Neural progenitor cell (in vitro differentiated cells): ENCODE measurements at regions not wholly inside any gene's neighbourhood (a gene's known extent, or its start where the extent isn't known, plus 50 kb on each side); places are given as distances from the start of the nearest gene placed in this dataset.

Source experiments
- DNase-seq: peaks from one replicate; pipeline ENCODE4 v3.0.0-alpha.2; 2016; ENCODE audit warnings: low spot score
- H2AFZ ChIP-seq: fragments of 200-600 bp; sonication (generic); replicated peaks from 2 replicates; pipeline ENCODE4 v1.6.1; 2016; ENCODE audit warnings: antibody characterized with exemption
- H3F3A ChIP-seq: fragments of 200-600 bp; sonication (generic); 2 replicates; pipeline ENCODE4 v1.6.1; 2016; ENCODE audit warnings: antibody characterized with exemption, low read depth
- H3K27ac ChIP-seq: fragments of 200-600 bp; sonication (generic); 2 replicates; pipeline ENCODE4 v1.5.1; 2016; ENCODE audit warnings: mild to moderate bottlenecking
- H3K27me3 ChIP-seq: fragments of 200-600 bp; sonication (generic); 2 replicates; pipeline ENCODE4 v1.6.1; 2016; ENCODE audit warnings: mild to moderate bottlenecking, moderate library complexity
- H3K36me3 ChIP-seq: fragments of 200-600 bp; sonication (generic); 2 replicates; pipeline ENCODE4 v1.5.1; 2016
- H3K4me1 ChIP-seq: fragments of 200-600 bp; sonication (generic); 2 replicates; pipeline ENCODE4 v1.6.1; 2016; ENCODE audit warnings: mixed run types
- H3K4me2 ChIP-seq: fragments of 200-600 bp; sonication (generic); 2 replicates; pipeline ENCODE4 v1.6.1; 2016
- H3K4me3 ChIP-seq: fragments of 200-600 bp; sonication (generic); 2 replicates; pipeline ENCODE4 v1.5.1; 2016
- H3K79me2 ChIP-seq: fragments of 200-600 bp; sonication (generic); 2 replicates; pipeline ENCODE4 v1.6.1; 2016; ENCODE audit warnings: low read depth
- H3K9ac ChIP-seq: fragments of 200-600 bp; sonication (generic); 2 replicates; pipeline ENCODE4 v1.6.1; 2016
- H3K9me3 ChIP-seq: fragments of 200-600 bp; sonication (generic); 2 replicates; pipeline ENCODE4 v1.5.1; 2016; ENCODE audit warnings: low read depth
- H4K20me1 ChIP-seq: fragments of 200-600 bp; sonication (generic); 2 replicates; pipeline ENCODE4 v1.6.1; 2016; ENCODE audit warnings: low read depth
- H3K27ac Mint-ChIP-seq: 3 replicates; pipeline ENCODE4 v1.8.0; 2021; ENCODE audit warnings: mixed read lengths
- H3K27me3 Mint-ChIP-seq: 2 replicates; pipeline ENCODE4 v1.8.0; 2022; ENCODE audit warnings: low read depth, mild to moderate bottlenecking, inconsistent platforms, moderate library complexity, mixed read lengths; ENCODE audit not compliant: insufficient read depth
- H3K36me3 Mint-ChIP-seq: 3 replicates; pipeline ENCODE4 v1.8.0; 2021; ENCODE audit warnings: mixed read lengths
- H3K4me1 Mint-ChIP-seq: 3 replicates; pipeline ENCODE4 v1.8.0; 2021; ENCODE audit warnings: mixed read lengths
- H3K4me3 Mint-ChIP-seq: 3 replicates; pipeline ENCODE4 v1.8.0; 2021; ENCODE audit warnings: mild to moderate bottlenecking, moderate library complexity, mixed read lengths
- H3K9me3 Mint-ChIP-seq: 3 replicates; pipeline ENCODE4 v1.8.0; 2020; ENCODE audit warnings: mixed read lengths
- CTCF ChIP-seq: fragments of 200-600 bp; sonication (generic); IDR thresholded peaks from 2 replicates; pipeline ENCODE4 v1.5.1; 2017; ENCODE audit warnings: antibody characterized with exemption, mild to moderate bottlenecking
- EZH2 ChIP-seq: fragments of 200-600 bp; sonication (generic); IDR thresholded peaks from 2 replicates; pipeline ENCODE4 v1.6.1; 2017; ENCODE audit warnings: antibody characterized with exemption, mild to moderate bottlenecking, moderate library complexity
- EZH2phosphoT487 ChIP-seq: fragments of 200-600 bp; sonication (generic); IDR thresholded peaks from 2 replicates; pipeline ENCODE4 v1.6.1; 2017; ENCODE audit warnings: antibody characterized with exemption

DNA sequence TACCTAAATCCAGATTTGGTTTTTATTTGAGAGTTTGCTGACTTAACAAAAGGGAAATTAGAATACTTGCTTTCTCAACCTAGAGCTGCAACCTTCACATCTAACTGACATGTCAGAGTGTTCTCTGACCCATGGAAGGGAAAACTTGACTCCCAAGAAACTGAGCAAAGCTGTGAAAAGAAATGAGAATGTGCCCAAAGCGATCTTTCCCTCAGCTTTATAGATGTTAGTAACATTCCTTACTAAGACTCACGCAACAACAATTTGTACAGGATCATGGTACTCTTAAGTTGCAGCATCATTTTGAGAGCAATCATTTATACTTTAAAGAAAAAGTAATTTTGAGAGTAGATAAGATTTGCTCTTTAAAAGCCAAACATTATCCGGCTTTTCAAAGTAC is 117.0 kb upstream of the FBXL7 start:
- H3K9me3 Mint-ChIP-seq = peaks cover 3% of the 10 kb centered on the region
- peaks cover 10% of the 10 kb centered on the region for H3K4me1 Mint-ChIP-seq

GRCh38 chr5:15377573-15378340 is 122.2 kb upstream of the FBXL7 start:
- Histone ChIP-seq H3K9me3 (peaks cover 5% of the 10 kb centered on the region), H3K27ac (no peak overlapping the region)
- no peak for DNase-seq

More for the DNA sequence above, 117.0 kb upstream of the FBXL7 start:
- Histone ChIP-seq H3K27ac (no peak overlapping the region), H3K36me3 (no peaks in the 10 kb centered on the region), H3K4me3 (no peak overlapping the region), H2AFZ (no peak overlapping the region), H3F3A (no peaks in the 10 kb centered on the region), H3K9me3 (peaks cover 5% of the 10 kb centered on the region), H3K4me2 (no peak overlapping the region), H4K20me1 (no peaks in the 10 kb centered on the region), H3K9ac (no peak overlapping the region), H3K79me2 (no peaks in the 10 kb centered on the region), H3K27me3 (no peaks in the 10 kb centered on the region), H3K4me1 (no peaks in the 10 kb centered on the region)
- Mint-ChIP-seq H3K4me3 (no peak overlapping the region), H3K27ac (no peak overlapping the region), H3K27me3 (peaks cover 7% of the 10 kb centered on the region), H3K36me3 (no peaks in the 10 kb centered on the region)
- TF ChIP-seq EZH2 = no peak
- TF ChIP-seq EZH2phosphoT487 = no peak
- TF ChIP-seq CTCF = no peak
- no peak for DNase-seq

GRCh38 chr5:15376803-15377202 is 123.2 kb upstream of the FBXL7 start:
- Histone ChIP-seq H3K27ac (no peak overlapping the region), H3K79me2 (no peaks in the 10 kb centered on the region), H4K20me1 (no peaks in the 10 kb centered on the region), H3K9me3 (no peaks in the 10 kb centered on the region), H3K27me3 (no peaks in the 10 kb centered on the region), H3K36me3 (no peaks in the 10 kb centered on the region), H3F3A (no peaks in the 10 kb centered on the region), H2AFZ (no peak overlapping the region), H3K4me2 (no peak overlapping the region), H3K4me1 (no peaks in the 10 kb centered on the region), H3K9ac (no peak overlapping the region), H3K4me3 (no peak overlapping the region)
- Mint-ChIP-seq H3K4me1 (peaks cover 2% of the 10 kb centered on the region), H3K4me3 (no peak overlapping the region), H3K9me3 (peaks cover 2% of the 10 kb centered on the region), H3K27ac (no peak overlapping the region), H3K27me3 (peaks cover 10% of the 10 kb centered on the region), H3K36me3 (no peaks in the 10 kb centered on the region)
- TF ChIP-seq EZH2phosphoT487 = no peak
- TF ChIP-seq EZH2 = no peak
- no peak for TF ChIP-seq CTCF
- no peak for DNase-seq

More at GRCh38 chr5:15377573-15378340, 122.2 kb upstream of the FBXL7 start:
- H3F3A ChIP-seq = no peaks in the 10 kb centered on the region
- H3K36me3 ChIP-seq = no peaks in the 10 kb centered on the region
- Mint-ChIP-seq H3K4me1 (peaks cover 2% of the 10 kb centered on the region), H3K9me3 (peaks cover 2% of the 10 kb centered on the region), H3K27me3 (peaks cover 10% of the 10 kb centered on the region), H3K36me3 (no peaks in the 10 kb centered on the region), H3K4me3 (no peak overlapping the region), H3K27ac (no peak overlapping the region)
- H2AFZ ChIP-seq = no peak overlapping the region
- no peaks in the 10 kb centered on the region for H3K79me2 ChIP-seq
- no peak for TF ChIP-seq EZH2
- no peak for TF ChIP-seq EZH2phosphoT487
- no peak overlapping the region for H3K4me3 ChIP-seq
- no peaks in the 10 kb centered on the region for H3K4me1 ChIP-seq
- no peaks in the 10 kb centered on the region for H4K20me1 ChIP-seq
- no peaks in the 10 kb centered on the region for H3K27me3 ChIP-seq
- H3K9ac ChIP-seq = no peak overlapping the region
- H3K4me2 ChIP-seq = no peak overlapping the region

DNA sequence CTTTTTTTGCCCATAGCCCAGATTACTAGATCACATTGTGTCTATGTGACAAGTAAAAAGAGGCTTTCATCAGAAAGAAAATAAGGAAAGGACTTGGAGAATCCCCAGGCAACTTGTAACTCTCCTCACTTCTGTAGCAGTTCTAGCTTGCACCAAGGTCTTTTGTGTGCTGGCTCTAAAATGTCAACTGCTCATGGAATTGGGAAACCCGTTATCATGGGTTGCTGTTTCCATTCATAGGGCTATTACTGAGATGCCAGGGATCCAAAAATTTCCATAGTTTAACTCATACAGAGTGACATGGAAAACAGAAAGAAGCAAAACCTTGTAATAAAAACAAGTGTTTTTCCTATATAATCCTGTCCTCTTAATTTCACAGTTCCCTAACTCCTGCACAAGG is 123.9 kb upstream of the FBXL7 start:
- no peak overlapping the region for H3K4me3 ChIP-seq
- H3K9me3 ChIP-seq = no peaks in the 10 kb centered on the region
- no peak overlapping the region for H3K9ac ChIP-seq
- no peaks in the 10 kb centered on the region for H3K36me3 ChIP-seq
- no peaks in the 10 kb centered on the region for H3K79me2 ChIP-seq
- Mint-ChIP-seq H3K27me3 (peaks cover 7% of the 10 kb centered on the region), H3K27ac (no peak overlapping the region), H3K4me1 (peaks cover 2% of the 10 kb centered on the region), H3K36me3 (no peaks in the 10 kb centered on the region), H3K4me3 (no peak overlapping the region), H3K9me3 (peaks cover 2% of the 10 kb centered on the region)
- no peaks in the 10 kb centered on the region for H3K27me3 ChIP-seq
- H3K27ac ChIP-seq = no peak overlapping the region
- H3K4me2 ChIP-seq = no peak overlapping the region
- no peaks in the 10 kb centered on the region for H4K20me1 ChIP-seq
- no peaks in the 10 kb centered on the region for H3F3A ChIP-seq
- H3K4me1 ChIP-seq = no peaks in the 10 kb centered on the region
- TF ChIP-seq CTCF = no peak
- no peak for DNase-seq
- H2AFZ ChIP-seq = no peak overlapping the region
